ENCODE measurements at regions not wholly inside any gene's neighbourhood (a gene's known extent, or its start where the extent isn't known, plus 50 kb on each side); places are given as distances from the start of the nearest gene placed in this dataset.

DNA sequence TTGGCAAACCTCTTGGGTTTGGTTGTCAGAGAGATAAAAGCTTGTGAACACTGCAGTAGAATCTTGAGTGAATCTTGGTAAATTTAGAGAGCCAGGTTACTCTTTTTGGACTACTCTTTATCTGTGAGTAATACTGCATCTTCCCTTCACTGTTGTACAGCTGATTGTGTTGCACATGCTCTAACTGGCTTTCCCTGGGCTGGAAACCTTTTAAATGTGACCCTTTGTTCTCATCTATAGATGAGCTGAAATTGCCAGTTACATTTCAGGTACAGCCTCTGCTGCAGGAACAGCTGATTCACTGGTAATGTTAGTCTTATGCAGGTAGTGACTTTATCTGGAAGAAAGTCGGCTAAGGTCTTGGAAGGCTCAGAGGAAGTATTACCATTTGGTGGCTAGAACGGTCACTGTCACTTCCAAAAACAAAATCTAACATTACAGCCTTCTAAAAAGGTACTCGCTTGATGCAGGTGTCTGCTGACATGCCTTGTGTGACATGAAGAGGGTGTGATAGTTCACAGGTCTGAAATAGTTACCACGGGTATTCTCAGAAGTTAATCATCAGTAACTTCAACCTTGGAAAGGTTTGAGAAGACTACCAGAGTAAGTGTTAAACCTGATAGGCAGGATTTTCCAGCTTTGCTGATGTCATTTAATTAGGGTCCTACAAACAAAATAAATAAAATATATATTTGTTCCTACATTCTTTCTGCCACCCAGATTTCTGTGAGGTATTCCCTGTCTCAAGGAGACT, 851.1 kb downstream of the SLC4A3 start:
- no peak for DNase-seq (ENCODE audit: low read depth in 2 of 2)

DNA sequence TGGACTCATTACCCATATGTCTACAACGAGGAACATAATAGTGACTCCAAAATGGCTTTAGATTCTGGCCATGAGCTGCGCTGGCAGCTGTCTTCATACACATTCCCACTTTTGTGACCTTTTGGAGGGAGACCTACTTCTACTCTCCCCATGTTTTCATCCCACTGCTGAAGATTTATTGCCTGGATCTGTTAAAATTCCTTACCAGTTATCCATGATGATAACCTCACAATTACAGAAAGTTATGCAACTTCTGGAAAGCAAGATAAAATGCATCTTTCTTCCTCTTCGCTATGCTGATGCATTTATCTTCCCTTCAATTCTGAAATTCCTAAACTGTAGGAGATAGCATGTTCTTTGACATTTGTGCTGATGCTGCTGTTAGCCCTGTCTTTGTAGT, 855.3 kb downstream of the SLC4A3 start:
- DNase-seq (ENCODE audit: low read depth in 2 of 2) = no peak

DNA sequence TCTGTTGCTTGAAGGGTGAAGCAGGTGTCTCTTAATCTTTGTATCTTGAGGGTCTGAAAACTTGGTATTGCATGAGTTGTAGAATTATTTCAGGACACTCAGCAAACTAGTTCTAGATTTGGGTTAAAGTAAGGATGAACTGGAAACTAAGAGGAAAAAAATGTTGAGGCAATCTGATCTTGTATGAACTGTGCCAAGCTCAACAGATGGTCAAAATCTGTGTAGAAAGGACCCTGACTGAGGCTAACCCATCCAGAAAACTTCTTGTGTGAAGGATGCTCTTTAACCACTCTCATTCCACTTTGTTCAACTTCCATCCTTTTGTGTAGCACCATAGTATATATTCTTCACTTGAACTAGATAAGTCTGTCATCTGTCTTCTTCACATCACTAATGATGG, 861.7 kb downstream of the SLC4A3 start:
- no peak for DNase-seq (ENCODE audit: low read depth in 2 of 2)

DNA sequence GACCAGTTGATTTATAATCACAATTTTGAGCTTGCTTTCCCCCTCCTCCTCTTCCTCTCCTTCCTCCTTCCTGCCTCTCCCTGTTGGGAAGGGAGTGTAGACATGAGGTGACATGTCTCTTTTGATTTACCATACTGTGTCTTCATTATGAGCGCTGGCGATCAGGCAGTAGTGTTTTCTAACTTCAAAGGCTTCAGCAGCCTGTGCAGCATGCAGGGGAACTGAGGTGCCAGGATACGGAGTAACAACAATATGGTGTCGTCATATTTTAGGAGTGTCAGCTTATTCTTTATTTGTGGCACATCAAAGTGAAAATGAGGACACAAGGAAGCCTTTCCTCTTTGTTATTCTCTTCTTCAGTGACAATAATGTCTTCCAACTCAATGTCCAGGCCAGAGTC, 864.2 kb downstream of the SLC4A3 start:
- no peak for DNase-seq (ENCODE audit: low read depth in 2 of 2)

DNA sequence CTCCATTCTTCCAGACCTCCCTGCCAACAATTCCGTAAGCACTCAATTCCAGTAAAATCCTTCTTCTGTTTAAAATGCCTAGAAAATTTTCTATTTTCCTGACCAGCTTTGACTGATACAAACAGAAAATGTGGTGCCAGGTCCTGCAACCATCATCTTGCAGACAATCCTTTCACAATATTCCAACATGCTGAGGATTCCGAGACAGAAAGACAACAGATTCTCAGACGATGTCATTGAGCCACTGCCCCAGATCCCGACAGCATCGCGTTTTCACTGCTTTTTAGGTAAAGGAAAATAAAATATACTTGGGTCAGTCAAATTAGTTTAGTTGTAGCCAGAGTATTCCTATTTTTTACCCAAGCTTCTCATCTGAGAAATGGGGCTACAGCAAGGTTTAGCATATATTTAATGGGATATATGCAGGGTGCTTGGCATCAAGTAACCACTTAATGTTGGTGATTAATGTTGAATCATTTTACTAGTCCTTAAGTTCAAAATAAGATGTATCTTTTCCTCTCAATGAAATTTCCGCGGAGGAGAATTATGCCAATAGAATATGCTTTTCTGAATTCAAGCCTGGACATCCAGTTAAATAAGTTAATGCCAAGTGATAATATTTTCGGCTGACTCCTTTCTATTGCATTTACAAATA, 866.6 kb downstream of the SLC4A3 start:
- no peak for DNase-seq (ENCODE audit: low read depth in 2 of 2)

DNA sequence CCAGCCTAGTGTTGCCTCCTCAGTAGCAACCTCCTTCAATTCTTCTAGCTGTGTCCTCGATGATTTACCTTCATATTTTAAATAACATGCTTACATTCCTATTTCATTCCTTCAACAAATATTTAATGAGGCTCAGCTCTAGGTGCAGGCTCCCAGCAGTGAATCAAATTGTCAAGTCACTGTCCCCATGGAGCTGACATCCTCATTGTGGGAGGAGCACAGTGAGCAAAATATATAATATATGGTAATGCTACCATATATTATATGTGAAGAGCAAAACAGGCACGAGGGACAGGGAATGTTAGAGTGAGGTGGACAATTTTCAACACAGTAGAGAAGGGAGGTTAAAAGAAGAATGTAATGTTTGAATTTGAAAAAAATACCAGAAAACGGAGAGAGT, 869.1 kb downstream of the SLC4A3 start:
- no peak for DNase-seq (ENCODE audit: low read depth in 2 of 2)

DNA sequence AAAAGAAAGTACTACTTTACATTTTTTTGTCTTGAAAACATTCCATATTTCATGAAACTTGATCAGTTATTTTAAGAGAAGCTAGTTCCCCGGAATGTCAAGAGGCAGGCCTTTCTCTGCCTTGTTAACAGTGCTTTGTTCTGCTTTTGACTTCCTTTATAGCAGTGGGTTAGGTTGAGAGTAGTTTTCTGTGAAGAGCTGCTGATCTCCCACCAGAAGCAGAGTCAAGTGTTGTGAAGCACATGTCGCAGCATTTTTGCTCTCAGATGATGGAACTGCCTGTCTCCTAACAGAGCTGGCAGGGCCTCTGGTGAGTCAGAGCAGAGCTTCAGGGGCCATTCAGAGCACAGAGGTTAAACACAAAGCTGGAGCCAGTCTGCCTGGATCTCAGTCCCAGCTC, 871.8 kb downstream of the SLC4A3 start:
- no peak for DNase-seq (ENCODE audit: low read depth in 2 of 2)

DNA sequence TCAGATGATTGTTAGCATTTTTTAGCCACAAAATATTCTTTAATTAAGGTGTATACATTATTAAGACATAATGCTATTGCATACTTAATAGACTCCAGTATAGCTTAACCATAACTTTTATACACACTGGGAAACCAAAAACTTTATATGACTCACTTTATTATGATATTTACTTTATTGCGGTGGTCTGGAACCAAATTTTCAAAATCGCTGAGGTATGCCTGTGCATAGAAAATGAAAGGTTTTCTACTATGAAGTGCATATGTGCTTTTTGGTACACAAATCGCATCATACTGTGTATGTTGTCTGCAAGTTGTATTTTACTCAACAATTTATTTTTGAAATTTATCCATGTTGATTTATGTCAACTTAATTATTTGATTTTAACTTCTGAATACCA, 875.1 kb downstream of the SLC4A3 start:
- DNase-seq (ENCODE audit: low read depth in 2 of 2) = no peak

DNA sequence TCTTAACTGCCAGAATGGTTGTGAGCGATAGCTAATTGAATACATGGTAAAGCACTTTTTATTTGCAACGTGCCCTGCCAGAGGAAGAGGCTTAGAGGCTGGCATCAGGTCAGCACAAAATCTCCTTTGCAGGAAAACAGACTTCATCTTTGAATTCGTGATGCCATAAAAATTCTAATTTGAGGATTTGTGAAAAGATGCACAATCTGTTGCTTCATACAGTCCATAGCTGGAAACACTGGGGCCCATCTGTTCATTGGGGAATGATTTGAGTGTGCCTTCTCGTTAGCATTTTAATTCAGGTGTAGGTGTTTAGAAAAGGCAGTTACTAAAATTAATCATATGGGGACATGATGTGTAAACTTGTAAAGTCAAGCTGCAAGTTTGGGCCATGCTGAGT, 876.0 kb downstream of the SLC4A3 start:
- DNase-seq (ENCODE audit: low read depth in 2 of 2) = no peak

DNA sequence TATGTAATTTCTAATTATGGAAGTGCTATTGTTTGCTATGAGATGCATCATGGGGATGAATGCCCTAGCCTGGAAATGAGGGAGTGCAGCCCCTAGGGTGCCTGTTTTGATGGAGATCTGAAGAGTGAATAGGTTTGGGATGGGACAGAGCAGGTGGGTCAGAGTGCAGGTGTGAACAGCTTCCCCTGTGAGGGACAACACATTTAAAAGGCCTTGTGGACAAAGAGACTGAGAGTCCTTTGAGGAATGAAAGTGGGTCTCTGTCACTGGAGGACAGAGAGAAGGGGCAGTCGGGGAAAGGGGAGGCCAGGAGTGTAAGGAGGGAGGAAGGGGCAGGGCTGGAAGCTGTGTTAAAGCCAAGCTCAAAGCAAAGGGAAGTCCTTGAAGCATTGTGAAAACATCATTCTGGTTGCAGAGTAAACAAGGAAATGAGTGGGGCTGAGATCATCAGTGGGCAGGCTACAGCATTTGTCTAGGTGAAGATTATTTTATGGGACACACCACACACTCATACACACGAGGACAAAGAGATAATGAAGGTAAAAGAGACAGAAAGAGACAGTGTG, 877.6 kb downstream of the SLC4A3 start:
- no peak for DNase-seq (ENCODE audit: low read depth in 2 of 2)

DNA sequence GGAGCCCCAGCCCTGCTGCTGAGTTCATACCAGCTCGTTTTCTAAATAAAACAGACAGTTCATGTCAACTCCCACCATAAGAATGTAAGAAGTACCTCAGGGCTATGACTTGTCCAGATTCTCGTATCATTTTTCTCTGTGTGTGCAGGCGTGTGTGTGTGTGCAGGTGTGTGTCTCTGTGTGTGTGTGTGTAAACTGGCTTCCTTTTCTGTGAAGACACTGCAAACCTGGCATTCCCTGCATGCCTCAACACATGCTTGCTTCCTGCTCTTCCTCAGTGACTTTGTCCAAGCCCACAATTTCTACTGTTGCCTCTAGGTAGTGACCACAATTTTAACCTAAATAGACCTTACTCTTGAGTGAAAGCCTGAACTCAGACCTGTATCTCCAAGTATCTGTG, 879.0 kb downstream of the SLC4A3 start:
- DNase-seq (ENCODE audit: low read depth in 2 of 2) = no peak

DNA sequence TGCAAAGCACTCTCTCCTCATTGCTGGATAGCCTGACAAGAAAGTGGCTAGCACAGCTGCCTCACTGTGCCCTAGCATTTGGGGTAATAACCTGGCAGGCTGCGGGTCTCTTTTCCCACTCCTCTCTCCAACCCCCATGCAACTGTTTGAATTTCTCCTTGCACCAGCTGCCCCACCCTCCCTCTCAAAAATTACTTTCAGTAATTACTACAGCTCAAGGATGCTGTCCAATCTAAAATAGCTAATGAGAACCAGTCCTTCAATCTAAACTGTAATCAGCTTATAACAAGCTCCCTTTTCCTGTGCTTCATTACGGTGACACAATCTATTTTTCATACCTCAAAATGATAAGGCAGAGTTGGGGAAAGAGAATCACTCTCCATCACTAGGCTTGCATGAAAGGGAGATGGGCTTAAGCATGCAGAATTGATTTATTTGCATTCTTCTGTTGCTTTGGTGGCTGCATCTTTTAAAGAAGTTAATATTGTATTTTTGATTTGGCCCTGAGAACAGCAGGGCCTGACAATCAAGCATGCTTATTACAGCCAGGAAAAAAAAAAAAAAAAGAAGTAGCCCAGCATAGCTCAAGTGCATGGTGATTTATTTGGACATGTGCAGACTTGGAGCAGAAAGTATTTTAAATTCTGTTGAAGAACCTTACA, 881.8 kb downstream of the SLC4A3 start:
- DNase-seq (ENCODE audit: low read depth in 2 of 2) = no peak

DNA sequence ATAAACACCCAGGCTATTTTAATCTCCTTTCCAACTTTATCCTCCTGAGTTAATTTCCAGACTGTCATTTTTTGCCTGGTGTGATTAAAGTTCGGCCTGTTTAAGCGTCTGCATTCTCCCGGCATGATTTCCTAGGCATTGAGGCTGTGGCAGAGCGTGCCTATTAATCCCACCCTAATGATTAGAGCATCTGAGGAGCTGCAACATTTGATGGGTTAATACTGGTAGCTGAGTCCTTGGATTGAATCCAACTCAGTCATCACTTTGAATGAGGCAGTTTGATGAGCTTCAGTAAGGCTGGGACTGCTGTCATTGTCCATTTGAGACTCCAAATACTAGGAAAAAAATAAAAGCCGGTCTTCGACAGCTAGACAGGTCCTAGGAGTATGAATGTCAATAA, 882.5 kb downstream of the SLC4A3 start:
- no peak for DNase-seq (ENCODE audit: low read depth in 2 of 2)

DNA sequence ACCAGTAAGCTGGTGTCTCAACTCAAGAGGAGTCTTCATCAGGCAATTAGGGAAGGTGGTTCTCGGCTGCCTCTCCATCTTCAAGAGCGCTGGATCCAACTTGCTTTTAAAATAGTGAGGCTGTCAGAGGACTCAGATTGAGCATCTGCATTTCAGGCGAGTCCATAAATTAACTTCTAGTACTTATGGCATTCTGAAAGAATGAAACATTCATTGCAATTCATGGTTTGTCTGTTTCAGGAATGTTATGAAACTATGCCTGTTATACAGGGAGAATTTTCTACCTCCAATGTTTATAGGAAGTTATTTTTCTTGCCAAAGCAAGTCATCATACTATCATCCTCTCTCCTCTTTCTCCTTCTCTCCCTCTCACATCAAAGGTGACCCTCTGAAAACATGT, 883.2 kb downstream of the SLC4A3 start:
- DNase-seq (ENCODE audit: low read depth in 2 of 2) = no peak

DNA sequence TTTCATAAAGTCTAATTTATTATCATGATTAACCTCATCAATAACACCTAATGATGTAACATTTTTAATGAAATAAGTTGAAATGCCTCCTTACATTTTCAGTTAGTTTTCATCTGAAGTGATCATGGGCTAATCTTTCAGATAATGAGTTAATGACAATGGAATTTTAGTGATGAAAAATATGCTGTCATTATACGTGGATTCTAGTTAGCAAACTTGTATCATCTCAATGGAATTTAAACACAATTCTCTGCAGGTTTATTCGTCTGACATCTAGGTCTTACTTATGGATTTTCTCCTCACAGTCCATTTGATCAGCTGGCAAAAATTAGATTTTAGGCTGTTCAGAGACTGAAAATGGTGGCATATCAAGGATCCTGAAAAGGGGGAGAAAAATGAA, 885.0 kb downstream of the SLC4A3 start:
- DNase-seq (ENCODE audit: low read depth in 2 of 2) = no peak

DNA sequence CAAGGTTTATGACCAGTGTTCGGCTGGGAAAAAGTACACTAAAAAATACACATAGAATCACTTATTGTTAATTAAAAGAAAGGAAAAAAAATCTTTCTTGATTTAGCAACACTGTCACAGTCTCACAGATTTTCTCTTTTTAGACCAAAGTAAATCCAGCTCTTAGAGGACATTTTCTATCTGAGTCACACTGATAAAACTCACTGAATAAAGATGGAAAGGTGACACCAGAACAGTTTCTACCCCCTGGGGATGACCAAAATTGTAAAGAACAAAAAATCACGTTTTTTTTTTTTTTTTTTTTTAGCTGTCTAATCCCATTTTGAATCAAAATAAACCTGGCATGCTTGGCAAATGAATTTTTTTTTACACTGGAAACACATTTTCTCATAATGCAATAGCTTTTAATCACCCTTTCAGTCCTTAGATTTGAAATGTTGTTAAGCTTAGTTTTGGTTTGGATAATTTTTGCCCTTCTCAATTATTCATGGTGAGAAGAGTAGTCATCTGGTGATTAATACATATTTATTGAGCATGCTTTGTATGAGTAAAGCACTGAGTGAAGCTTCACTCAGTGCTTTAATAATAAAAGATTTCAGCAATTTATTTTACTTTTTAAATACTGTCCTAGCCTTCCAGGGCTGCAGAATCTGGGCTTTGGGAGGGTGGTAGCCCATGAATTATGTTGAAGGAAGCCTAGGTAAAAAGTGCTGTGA, 886.3 kb downstream of the SLC4A3 start:
- no peak for DNase-seq (ENCODE audit: low read depth in 2 of 2)

DNA sequence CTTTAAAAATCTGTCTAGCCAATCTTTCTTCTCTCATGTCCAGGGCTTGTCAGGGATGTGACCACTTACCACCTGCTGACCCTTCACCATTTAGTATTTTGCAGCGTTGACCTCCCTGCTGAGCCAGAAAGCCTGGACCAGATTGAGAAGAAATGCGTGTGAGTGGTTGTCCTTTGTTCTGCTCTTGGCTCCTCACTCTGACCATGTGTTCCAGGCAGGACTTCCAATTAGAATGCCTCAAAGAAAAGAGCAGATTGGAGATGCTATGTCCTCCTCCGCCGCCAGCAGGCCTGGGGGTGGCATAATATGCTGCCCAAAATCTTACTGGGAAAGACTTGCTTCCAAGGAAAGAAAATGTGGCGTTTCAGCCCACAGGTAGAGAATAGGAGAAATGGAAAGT, 894.1 kb downstream of the SLC4A3 start:
- DNase-seq (ENCODE audit: low read depth in 2 of 2) = no peak

DNA sequence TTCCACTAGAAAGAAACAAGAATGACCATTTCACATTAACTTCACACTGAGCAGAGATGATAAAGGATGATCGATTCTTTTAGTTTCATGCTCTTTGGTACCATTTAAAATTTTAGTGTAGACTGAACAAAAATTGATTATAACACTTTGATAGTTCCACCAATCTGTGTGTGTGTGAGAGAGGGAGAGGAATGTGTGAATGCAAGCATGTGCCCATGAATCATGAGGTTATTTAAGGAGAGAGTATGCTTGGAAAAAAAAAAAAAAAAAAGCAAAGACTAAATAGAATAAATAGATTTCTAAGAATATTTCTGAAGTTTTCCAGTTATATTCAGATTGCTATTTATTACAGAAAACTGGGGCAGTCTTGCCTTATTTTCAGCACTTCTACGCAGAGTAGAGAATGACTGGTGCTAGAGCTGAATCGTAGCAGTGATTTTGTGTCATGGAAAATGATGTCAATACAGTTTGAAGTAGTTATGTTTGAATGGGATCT, 900.8 kb downstream of the SLC4A3 start:
- no peak for DNase-seq (ENCODE audit: low read depth in 2 of 2)

DNA sequence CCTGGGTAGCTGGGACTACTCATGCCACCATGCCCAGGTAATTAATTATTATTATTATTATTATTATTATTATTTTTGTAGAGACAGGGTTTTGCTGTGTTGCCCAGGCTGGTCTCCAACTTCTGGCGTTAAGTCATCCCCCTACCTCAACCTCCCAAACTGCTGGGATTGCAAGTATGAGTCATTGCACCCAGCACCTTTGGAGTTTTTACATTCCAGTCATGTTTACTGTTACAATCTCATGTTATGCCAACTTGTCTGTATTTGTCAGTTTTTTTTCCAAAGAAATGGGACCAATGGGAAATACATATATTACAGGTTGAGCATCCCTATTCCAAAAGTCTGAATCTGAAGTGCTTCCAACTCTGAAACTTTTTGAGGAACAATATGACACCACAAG, 903.8 kb downstream of the SLC4A3 start:
- DNase-seq (ENCODE audit: low read depth in 2 of 2) = no peak

DNA sequence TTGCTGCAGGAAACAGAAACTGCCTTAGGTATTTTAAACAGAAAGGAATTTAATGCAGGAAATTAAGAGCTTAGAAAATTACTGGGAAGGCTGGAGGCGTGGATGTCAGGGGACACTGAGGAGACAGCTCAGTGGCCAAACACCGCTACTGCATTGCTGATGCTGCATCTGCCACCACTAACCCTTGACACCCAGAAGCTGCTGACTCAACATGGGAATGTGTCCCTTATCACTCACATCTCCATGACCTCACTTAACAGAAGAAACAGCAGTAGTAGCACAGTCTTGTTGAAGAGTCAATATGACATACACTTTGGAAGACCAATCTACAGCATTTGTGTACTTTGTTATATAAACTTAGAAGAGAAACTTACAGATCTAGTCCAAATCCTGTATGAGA, 906.1 kb downstream of the SLC4A3 start:
- DNase-seq (ENCODE audit: low read depth in 2 of 2) = no peak

DNA sequence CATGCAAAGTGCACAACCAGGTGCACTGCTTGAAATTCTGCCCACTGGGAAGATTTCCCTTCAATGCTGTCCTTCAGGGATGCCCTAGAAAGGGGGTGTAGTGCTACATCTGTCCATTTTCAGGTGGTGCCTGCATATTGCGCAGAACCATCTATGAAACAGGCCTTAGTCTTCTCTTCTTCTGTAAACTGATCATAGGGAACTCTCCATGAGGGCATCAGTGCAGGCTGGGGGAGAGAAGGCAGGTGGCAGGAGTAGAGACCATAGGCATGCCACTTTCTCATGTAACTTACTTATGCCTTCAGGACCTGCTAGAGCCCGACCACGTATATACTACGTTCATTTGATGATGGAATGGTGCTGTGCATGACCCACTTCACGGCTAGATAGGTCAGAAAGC, 912.1 kb downstream of the SLC4A3 start:
- no peak for DNase-seq (ENCODE audit: low read depth in 2 of 2)

DNA sequence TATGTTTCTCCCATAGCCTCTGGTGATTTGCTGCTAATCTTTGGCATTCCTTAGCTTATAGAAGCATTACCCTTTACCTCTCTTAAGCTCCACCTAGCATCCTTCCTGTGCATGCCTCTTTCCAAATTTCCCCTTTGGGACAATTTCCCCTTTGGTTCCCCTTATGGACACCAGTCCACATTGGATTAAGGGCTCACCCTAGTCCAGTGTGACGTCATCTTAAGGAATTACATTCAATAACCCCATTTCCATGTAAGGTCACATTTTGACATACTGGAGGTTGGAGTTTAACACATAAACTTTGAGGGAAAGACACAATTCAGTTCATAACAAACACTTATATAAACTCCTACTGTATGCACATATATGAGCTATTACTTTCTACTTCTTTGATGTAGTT, 916.6 kb downstream of the SLC4A3 start:
- DNase-seq (ENCODE audit: low read depth in 2 of 2) = no peak
